Astrocyte (in vitro differentiated cells and primary cell): ENCODE measurements at regions not wholly inside any gene's neighbourhood (a gene's known extent, or its start where the extent isn't known, plus 50 kb on each side); places are given as distances from the start of the nearest gene placed in this dataset.

Experiments
- EZH2 ChIP-seq: IDR thresholded peaks from 2 replicates; pipeline ENCODE4 v1.6.1; 2012; ENCODE audit warnings: mild to moderate bottlenecking, low read length, inconsistent platforms; ENCODE audit not compliant: insufficient read depth
- TF ChIP-seq, protein P1 (sequence below): IDR thresholded peaks from 2 replicates; pipeline ENCODE4 v1.5.1; 2011; ENCODE audit warnings: low read depth, mild to moderate bottlenecking, inconsistent platforms, low read length, moderate library complexity; ENCODE audit not compliant: insufficient read depth

DNA sequence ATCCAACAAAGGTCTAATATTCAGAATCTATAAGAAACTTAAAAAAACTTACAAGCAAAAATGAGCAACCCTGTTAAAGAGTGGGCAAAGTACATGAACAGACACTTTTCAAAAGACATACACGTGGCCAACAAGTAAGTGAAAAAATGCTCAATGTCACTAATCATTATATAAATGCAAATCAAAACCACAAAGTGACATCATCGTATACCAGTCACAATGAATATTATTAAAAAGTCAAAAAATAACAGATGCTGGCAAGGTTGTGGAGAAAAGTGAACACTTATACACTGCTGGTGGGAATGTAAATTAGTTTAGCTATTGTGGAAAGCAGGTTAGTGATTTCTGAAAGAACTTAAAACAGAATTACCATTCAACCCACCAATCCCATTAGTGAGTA is 199.1 kb downstream of the SNAPC1 start:
- TF ChIP-seq, protein P1, sequence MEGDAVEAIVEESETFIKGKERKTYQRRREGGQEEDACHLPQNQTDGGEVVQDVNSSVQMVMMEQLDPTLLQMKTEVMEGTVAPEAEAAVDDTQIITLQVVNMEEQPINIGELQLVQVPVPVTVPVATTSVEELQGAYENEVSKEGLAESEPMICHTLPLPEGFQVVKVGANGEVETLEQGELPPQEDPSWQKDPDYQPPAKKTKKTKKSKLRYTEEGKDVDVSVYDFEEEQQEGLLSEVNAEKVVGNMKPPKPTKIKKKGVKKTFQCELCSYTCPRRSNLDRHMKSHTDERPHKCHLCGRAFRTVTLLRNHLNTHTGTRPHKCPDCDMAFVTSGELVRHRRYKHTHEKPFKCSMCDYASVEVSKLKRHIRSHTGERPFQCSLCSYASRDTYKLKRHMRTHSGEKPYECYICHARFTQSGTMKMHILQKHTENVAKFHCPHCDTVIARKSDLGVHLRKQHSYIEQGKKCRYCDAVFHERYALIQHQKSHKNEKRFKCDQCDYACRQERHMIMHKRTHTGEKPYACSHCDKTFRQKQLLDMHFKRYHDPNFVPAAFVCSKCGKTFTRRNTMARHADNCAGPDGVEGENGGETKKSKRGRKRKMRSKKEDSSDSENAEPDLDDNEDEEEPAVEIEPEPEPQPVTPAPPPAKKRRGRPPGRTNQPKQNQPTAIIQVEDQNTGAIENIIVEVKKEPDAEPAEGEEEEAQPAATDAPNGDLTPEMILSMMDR, result no peak
- no peak for TF ChIP-seq EZH2
